ENCODE measurements at regions not wholly inside any gene's neighbourhood (a gene's known extent, or its start where the extent isn't known, plus 50 kb on each side); places are given as distances from the start of the nearest gene placed in this dataset.
A peak's percentile ranks its signal among the peaks of the same experiment; 100 is the strongest.
"Not testable (repeated sequence)": the region's sequence is repeated elsewhere in the genome, so short reads cannot be mapped to it uniquely, and the experiment has no call there.

GRCh38 chr15:20343395-20344211 is 198.0 kb downstream of the GOLGA6L6 start:
- H3K9me3 Mint-ChIP-seq; CTCF ChIA-PET; ATAC-seq; POLR2A ChIA-PET; H3K36me3 Mint-ChIP-seq; H3K27me3 Mint-ChIP-seq (ENCODE audit: low read depth); H3K27ac Mint-ChIP-seq; H3K4me1 Mint-ChIP-seq; H3K4me3 Mint-ChIP-seq: not testable (repeated sequence)
- DNase-seq (ENCODE audit: low spot score) = peak; percentile 9

GRCh38 chr15:20342601-20343394 is 198.8 kb downstream of the GOLGA6L6 start:
- CTCF ChIA-PET; H3K27me3 Mint-ChIP-seq (ENCODE audit: low read depth); H3K4me1 Mint-ChIP-seq; H3K27ac Mint-ChIP-seq; DNase-seq (ENCODE audit: low spot score); H3K36me3 Mint-ChIP-seq; H3K4me3 Mint-ChIP-seq; H3K9me3 Mint-ChIP-seq; ATAC-seq; POLR2A ChIA-PET: not testable (repeated sequence)

GRCh38 chr15:20341901-20342600 is 199.5 kb downstream of the GOLGA6L6 start:
- Mint-ChIP-seq H3K9me3 (peaks cover 5% of the 10 kb centered on the region), H3K4me1 (no peaks in the 10 kb centered on the region), H3K4me3 (no peak overlapping the region), H3K27me3 (ENCODE audit: low read depth) (peaks cover 3% of the 10 kb centered on the region), H3K36me3 (peaks cover 5% of the 10 kb centered on the region), H3K27ac (no peak overlapping the region)
- ChIA-PET CTCF (no interaction called here), POLR2A (no interaction called here)
- DNase-seq (ENCODE audit: low spot score) (peak; percentile 53), ATAC-seq (no peak)
- TF ChIP-seq ZBTB43 (CRISPR knock-in tag; IDR thresholded peaks at IDR 0.05) = no peak
- TF ChIP-seq SOX15 (CRISPR knock-in tag; IDR thresholded peaks at IDR 0.05) = no peak
- no peak for TF ChIP-seq CREB1 (CRISPR knock-in tag; IDR thresholded peaks at IDR 0.05)
- TF ChIP-seq IRF2 (CRISPR knock-in tag; IDR thresholded peaks at IDR 0.05; ENCODE audit: borderline replicate concordance, low read depth) = no peak
- TF ChIP-seq SMAD3 (CRISPR knock-in tag; IDR thresholded peaks at IDR 0.05; ENCODE audit: borderline replicate concordance) = no peak
- TF ChIP-seq ZNF396 (CRISPR knock-in tag; IDR thresholded peaks at IDR 0.05; ENCODE audit: borderline replicate concordance) = no peak
- no peak for TF ChIP-seq ETV6 (CRISPR knock-in tag; IDR thresholded peaks at IDR 0.05)
- TF ChIP-seq HMGXB4 (CRISPR knock-in tag; IDR thresholded peaks at IDR 0.05) = no peak
- no peak for TF ChIP-seq ZNF416 (CRISPR knock-in tag; IDR thresholded peaks at IDR 0.05)
- no peak for TF ChIP-seq ZNF512 (CRISPR knock-in tag; IDR thresholded peaks at IDR 0.05; ENCODE audit: borderline replicate concordance)
- TF ChIP-seq MAX (CRISPR knock-in tag; IDR thresholded peaks at IDR 0.05) = no peak
- no peak for TF ChIP-seq NR3C1 (CRISPR knock-in tag; conservative IDR thresholded peaks at IDR 0.05; ENCODE audit: low read depth)
- no peak for TF ChIP-seq GTF2I (CRISPR knock-in tag; conservative IDR thresholded peaks at IDR 0.05)
- no peak for TF ChIP-seq E2F1 (CRISPR knock-in tag; IDR thresholded peaks at IDR 0.05)
- no peak for TF ChIP-seq ESRRA (CRISPR knock-in tag; IDR thresholded peaks at IDR 0.05; ENCODE audit: borderline replicate concordance)
- no peak for TF ChIP-seq TP53 (CRISPR knock-in tag; IDR thresholded peaks at IDR 0.05)
- TF ChIP-seq STAT6 (CRISPR knock-in tag; conservative IDR thresholded peaks at IDR 0.05; ENCODE audit: low read depth) = no peak
- peak; percentile 29; the same call in 1 of the 2 replicates for TF ChIP-seq FOXK1 (CRISPR knock-in tag; IDR thresholded peaks at IDR 0.05)
- no peak for TF ChIP-seq CBFB (CRISPR knock-in tag; IDR thresholded peaks at IDR 0.05; ENCODE audit: low read depth)
- no peak for TF ChIP-seq NFATC4 (CRISPR knock-in tag; IDR thresholded peaks at IDR 0.05)
- no peak for TF ChIP-seq ZNF423 (CRISPR knock-in tag; IDR thresholded peaks at IDR 0.05)
